ENCODE measurements at regions not wholly inside any gene's neighbourhood (a gene's known extent, or its start where the extent isn't known, plus 50 kb on each side); places are given as distances from the start of the nearest gene placed in this dataset.

- Histone ChIP-seq H3K4me1 (ENCODE audit: control insufficient read depth, insufficient read depth, low read length) (no peaks in the 10 kb centered on the region), H3K9me3 (ENCODE audit: control insufficient read depth, low read length) (no peaks in the 10 kb centered on the region), H3K4me3 (ENCODE audit: low read length) (no peak overlapping the region), H3K27me3 (ENCODE audit: control insufficient read depth, insufficient read depth, low read length, poor library complexity, severe bottlenecking) (no peaks in the 10 kb centered on the region), H3K27ac (ENCODE audit: low read depth, low read length) (no peak overlapping the region), H3K36me3 (ENCODE audit: control insufficient read depth, insufficient read depth, low read length) (no peaks in the 10 kb centered on the region), H3K9ac (ENCODE audit: extremely low read depth, low read length, poor library complexity, severe bottlenecking) (no peak overlapping the region)
- Mint-ChIP-seq H3K27me3 (ENCODE audit: insufficient read depth) (no peaks in the 10 kb centered on the region), H3K36me3 (ENCODE audit: low read depth) (no peaks in the 10 kb centered on the region), H3K4me3 (no peak overlapping the region), H3K27ac (no peak overlapping the region), H3K9me3 (peaks cover 2% of the 10 kb centered on the region), H3K4me1 (no peaks in the 10 kb centered on the region)
- no peak for DNase-seq
- no peak for TF ChIP-seq CTCF (conservative IDR thresholded peaks at IDR 0.05)
- 82 to 100% methylated on average over 2 to 5 of the region's 5 CpGs for WGBS, 2 experiments (ENCODE audit: insufficient coverage in 1 of 2, insufficient read length in 1 of 2)
Observed at GRCh38 chr4:188484256-188484655, 345.0 kb downstream of the TRIML1 start.

- 94 to 100% methylated on average over 4 to 5 of the region's 5 CpGs for WGBS, 2 experiments (ENCODE audit: insufficient coverage in 1 of 2, insufficient read length in 1 of 2)
- H3K4me3 Mint-ChIP-seq: no peak overlapping the region
- Histone ChIP-seq H3K9ac (ENCODE audit: extremely low read depth, low read length, poor library complexity, severe bottlenecking) (no peak overlapping the region), H3K27me3 (ENCODE audit: control insufficient read depth, insufficient read depth, low read length, poor library complexity, severe bottlenecking) (no peaks in the 10 kb centered on the region), H3K4me1 (ENCODE audit: control insufficient read depth, insufficient read depth, low read length) (no peaks in the 10 kb centered on the region), H3K27ac (ENCODE audit: low read depth, low read length) (no peak overlapping the region), H3K36me3 (ENCODE audit: control insufficient read depth, insufficient read depth, low read length) (no peaks in the 10 kb centered on the region), H3K4me3 (ENCODE audit: low read length) (no peak overlapping the region), H3K9me3 (ENCODE audit: control insufficient read depth, low read length) (no peaks in the 10 kb centered on the region)
- no peak for DNase-seq
- no peak overlapping the region for H3K27ac Mint-ChIP-seq
- H3K4me1 Mint-ChIP-seq: no peaks in the 10 kb centered on the region
- no peak for TF ChIP-seq CTCF (conservative IDR thresholded peaks at IDR 0.05)
- no peaks in the 10 kb centered on the region for H3K27me3 Mint-ChIP-seq (ENCODE audit: insufficient read depth)
- peaks cover 6% of the 10 kb centered on the region for H3K9me3 Mint-ChIP-seq
- no peaks in the 10 kb centered on the region for H3K36me3 Mint-ChIP-seq (ENCODE audit: low read depth)
Observed at GRCh38 chr4:188485906-188486305, 346.7 kb downstream of the TRIML1 start.

GRCh38 chr4:188492886-188493285 lies 353.6 kb downstream of the TRIML1 start:
- H3K9ac ChIP-seq (ENCODE audit: extremely low read depth, low read length, poor library complexity, severe bottlenecking): no peak overlapping the region
- Mint-ChIP-seq H3K4me1 (no peaks in the 10 kb centered on the region), H3K27ac (no peak overlapping the region), H3K36me3 (ENCODE audit: low read depth) (peaks cover 1% of the 10 kb centered on the region), H3K9me3 (peaks cover 20% of the 10 kb centered on the region), H3K27me3 (ENCODE audit: insufficient read depth) (no peaks in the 10 kb centered on the region), H3K4me3 (no peak overlapping the region)
- 91 to 92% methylated on average over 6 of the region's 6 CpGs for WGBS, 2 experiments (ENCODE audit: insufficient coverage in 1 of 2, insufficient read length in 1 of 2)
- H3K9me3 ChIP-seq (ENCODE audit: control insufficient read depth, low read length): peaks cover 8% of the 10 kb centered on the region
- no peak overlapping the region for H3K4me3 ChIP-seq (ENCODE audit: low read length)
- H3K27me3 ChIP-seq (ENCODE audit: control insufficient read depth, insufficient read depth, low read length, poor library complexity, severe bottlenecking): no peaks in the 10 kb centered on the region
- TF ChIP-seq CTCF (conservative IDR thresholded peaks at IDR 0.05): no peak
- no peak overlapping the region for H3K27ac ChIP-seq (ENCODE audit: low read depth, low read length)
- H3K4me1 ChIP-seq (ENCODE audit: control insufficient read depth, insufficient read depth, low read length): no peaks in the 10 kb centered on the region
- no peaks in the 10 kb centered on the region for H3K36me3 ChIP-seq (ENCODE audit: control insufficient read depth, insufficient read depth, low read length)
- DNase-seq: no peak

All from endodermal cell (in vitro differentiated cells).